HG03432 (cell line): ENCODE measurements at regions not wholly inside any gene's neighbourhood (a gene's known extent, or its start where the extent isn't known, plus 50 kb on each side); places are given as distances from the start of the nearest gene placed in this dataset.

Experiments
- ATAC-seq: cut with Tn5 transposase; IDR thresholded peaks from one replicate; pipeline ENCODE4 v1.9.1; 2021; ENCODE audit warnings: mild to moderate bottlenecking, moderate library complexity; ENCODE audit not compliant: unreplicated experiment

- ATAC-seq, result no peak
Observed at GRCh38 chr9:38229504-38230155, 160.6 kb upstream of the SHB start.

- ATAC-seq, result no peak
Observed at GRCh38 chr9:38229104-38229500, 160.1 kb upstream of the SHB start.

- no peak for ATAC-seq
Observed at GRCh38 chr9:38228331-38229103, 159.5 kb upstream of the SHB start.

GRCh38 chr9:38227656-38228055 is 158.6 kb upstream of the SHB start:
- no peak for ATAC-seq

GRCh38 chr9:38227061-38227540 is 158.1 kb upstream of the SHB start:
- ATAC-seq, result peak; percentile 82

GRCh38 chr9:38226491-38226951 is 157.5 kb upstream of the SHB start:
- ATAC-seq, result no peak

- no peak for ATAC-seq
Observed at GRCh38 chr9:38224941-38225340, 155.9 kb upstream of the SHB start.

GRCh38 chr9:38216572-38216971 is 147.5 kb upstream of the SHB start:
- ATAC-seq, result no peak

GRCh38 chr9:38215465-38215864 is 146.4 kb upstream of the SHB start:
- ATAC-seq, result no peak

GRCh38 chr9:38214432-38214831 is 145.4 kb upstream of the SHB start:
- ATAC-seq, result no peak

GRCh38 chr9:38213631-38214299 is 144.7 kb upstream of the SHB start:
- no peak for ATAC-seq

GRCh38 chr9:38212016-38212415 is 143.0 kb upstream of the SHB start:
- no peak for ATAC-seq

GRCh38 chr9:38211002-38211401 is 142.0 kb upstream of the SHB start:
- ATAC-seq, result no peak

GRCh38 chr9:38208206-38208901 is 139.3 kb upstream of the SHB start:
- ATAC-seq, result no peak

GRCh38 chr9:38207247-38207778 is 138.3 kb upstream of the SHB start:
- no peak for ATAC-seq

- ATAC-seq, result no peak
Observed at GRCh38 chr9:38205279-38205678, 136.3 kb upstream of the SHB start.

- ATAC-seq, result no peak
Observed at GRCh38 chr9:38202336-38202938, 133.4 kb upstream of the SHB start.

- no peak for ATAC-seq
Observed at GRCh38 chr9:38201844-38202243, 132.8 kb upstream of the SHB start.

- no peak for ATAC-seq
Observed at GRCh38 chr9:38200431-38200830, 131.4 kb upstream of the SHB start.

GRCh38 chr9:38198140-38198539 is 129.1 kb upstream of the SHB start:
- ATAC-seq, result no peak
